ENCODE measurements at regions not wholly inside any gene's neighbourhood (a gene's known extent, or its start where the extent isn't known, plus 50 kb on each side); places are given as distances from the start of the nearest gene placed in this dataset.

DNA sequence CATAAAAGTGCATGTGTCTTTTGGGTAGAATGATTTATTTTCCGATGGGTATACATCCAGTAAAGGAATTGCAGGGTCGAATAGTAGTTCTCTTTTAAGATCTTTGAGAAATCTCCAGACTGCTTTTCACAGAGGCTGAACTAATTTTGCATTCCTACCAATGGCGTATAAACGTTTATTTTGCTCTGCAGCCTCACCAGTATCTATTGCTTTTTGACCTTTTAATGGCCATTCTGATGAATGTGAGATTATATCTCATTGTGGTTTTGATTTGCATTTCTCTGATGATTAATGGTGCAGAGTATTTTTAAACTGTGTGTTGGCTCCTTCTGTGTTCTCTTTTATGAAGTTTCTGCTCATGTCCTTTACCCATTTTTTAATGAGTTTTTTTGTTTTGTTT, 1020.1 kb downstream of the NXPH1 start:
- TF ChIP-seq CTCF (IDR thresholded peaks at IDR 0.05) (no peak), POLR2A (IDR thresholded peaks at IDR 0.05) (no peak), POLR2AphosphoS5 (IDR thresholded peaks at IDR 0.05) (no peak)
